Left ventricle myocardium inferior (tissue), 1 donor: ENCODE measurements at regions not wholly inside any gene's neighbourhood (a gene's known extent, or its start where the extent isn't known, plus 50 kb on each side); places are given as distances from the start of the nearest gene placed in this dataset.
"Not testable (repeated sequence)": the region's sequence is repeated elsewhere in the genome, so short reads cannot be mapped to it uniquely, and the experiment has no call there.

Source experiments
- DNase-seq: peaks from one replicate; pipeline ENCODE4 v3.0.0-alpha.2; 2020
- H3K27ac ChIP-seq: fragments of 200-600 bp; replicated peaks from 2 replicates; pipeline ENCODE4 v1.8.0; 2021
- H3K27me3 ChIP-seq: fragments of 200-600 bp; 2 replicates; pipeline ENCODE4 v1.8.0; 2021; ENCODE audit warnings: low read depth
- H3K36me3 ChIP-seq: fragments of 200-600 bp; 2 replicates; pipeline ENCODE4 v1.8.0; 2021
- H3K4me1 ChIP-seq: fragments of 200-600 bp; 2 replicates; pipeline ENCODE4 v1.8.0; 2021
- H3K4me3 ChIP-seq: fragments of 200-600 bp; 2 replicates; pipeline ENCODE4 v1.8.0; 2021; ENCODE audit warnings: mild to moderate bottlenecking, moderate library complexity
- H3K9me3 ChIP-seq: fragments of 200-600 bp; replicated peaks from 2 replicates; pipeline ENCODE4 v1.8.0; 2021
- intact Hi-C: fragments of 100-400 bp; cut with micrococcal nuclease; formaldehyde crosslinking; loops from one replicate; pipeline ENCODE4 v1.11.0; 2022
- donor health status: DM: no; HTN: yes; CAD: no; lungs with severe emphysema.

DNA sequence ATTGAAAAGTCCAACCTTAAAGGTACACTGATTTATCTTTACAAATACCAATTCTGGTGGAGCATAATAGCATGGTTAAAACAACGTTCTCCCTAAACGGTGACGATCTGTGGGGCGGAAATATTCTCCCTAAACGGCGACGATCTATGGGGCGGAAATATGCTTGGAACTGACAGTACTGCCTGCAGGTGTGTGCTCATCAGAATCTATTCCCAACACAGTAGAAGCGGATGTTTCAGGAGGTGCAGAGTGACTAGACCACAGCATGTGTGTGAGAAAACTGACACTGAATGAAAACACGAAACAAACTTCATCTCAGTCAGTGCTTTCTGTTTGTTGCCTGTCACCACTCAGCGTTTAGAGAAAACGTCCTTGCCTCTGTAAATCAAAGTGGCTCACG lies 210.0 kb downstream of the BANP start:
- H3K4me1 ChIP-seq, H3K27ac ChIP-seq, H3K4me3 ChIP-seq, H3K36me3 ChIP-seq, H3K27me3 ChIP-seq, H3K9me3 ChIP-seq, intact Hi-C loops, DNase-seq: not testable (repeated sequence)

DNA sequence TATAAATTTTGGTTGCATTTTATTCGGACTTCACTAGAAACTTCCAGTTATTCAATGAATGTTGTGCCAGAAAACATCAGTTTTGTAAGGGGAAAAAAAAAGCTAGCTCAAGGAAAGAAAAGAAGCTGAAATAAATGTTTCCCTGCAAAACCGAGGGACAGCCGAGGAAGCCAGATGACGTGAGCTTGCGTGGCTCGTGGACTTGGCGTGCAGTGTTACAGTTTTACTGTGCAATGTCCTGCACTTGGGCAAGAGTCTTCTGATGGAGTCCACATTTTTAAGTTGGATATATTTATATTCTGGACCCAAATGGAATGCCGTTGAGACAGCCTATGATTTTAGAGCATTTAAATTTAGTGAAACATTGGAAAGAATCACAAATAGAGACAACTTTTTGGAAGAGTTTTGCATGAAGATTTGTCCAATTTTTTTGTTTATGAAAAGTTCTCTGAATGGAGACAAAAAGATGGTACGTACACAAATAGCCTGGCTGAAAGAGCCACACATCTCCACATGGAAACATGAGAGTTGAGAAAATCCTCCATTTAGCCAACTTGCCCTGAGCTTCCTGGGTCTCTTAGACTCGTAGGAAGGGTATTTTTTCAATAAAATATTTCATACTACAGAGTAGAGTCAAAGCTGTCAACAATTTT lies 210.5 kb downstream of the BANP start:
- H3K36me3 ChIP-seq, intact Hi-C loops, H3K27me3 ChIP-seq, H3K4me3 ChIP-seq, DNase-seq, H3K4me1 ChIP-seq, H3K9me3 ChIP-seq, H3K27ac ChIP-seq: not testable (repeated sequence)

DNA sequence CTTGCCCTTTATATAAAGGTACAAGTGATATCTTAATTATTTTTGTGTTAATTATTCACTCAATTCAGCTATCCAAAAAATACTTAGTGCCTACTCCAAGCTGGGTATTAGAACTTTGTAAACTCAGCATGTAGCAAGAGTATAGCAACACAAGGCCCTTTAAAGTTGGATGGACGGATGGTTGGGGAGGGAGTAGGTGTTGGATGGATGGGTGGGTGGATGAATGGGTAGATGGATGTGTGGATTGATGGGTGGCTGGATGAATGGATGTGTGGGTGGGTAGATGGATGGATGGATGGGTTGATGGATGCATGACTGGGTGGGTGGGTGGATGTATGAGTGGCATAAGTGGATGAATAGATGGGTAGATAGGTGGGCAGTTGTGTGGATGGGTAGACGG lies 211.5 kb downstream of the BANP start:
- H3K4me1 ChIP-seq, H3K27ac ChIP-seq, H3K4me3 ChIP-seq, H3K9me3 ChIP-seq, H3K27me3 ChIP-seq, intact Hi-C loops, H3K36me3 ChIP-seq, DNase-seq: not testable (repeated sequence)

DNA sequence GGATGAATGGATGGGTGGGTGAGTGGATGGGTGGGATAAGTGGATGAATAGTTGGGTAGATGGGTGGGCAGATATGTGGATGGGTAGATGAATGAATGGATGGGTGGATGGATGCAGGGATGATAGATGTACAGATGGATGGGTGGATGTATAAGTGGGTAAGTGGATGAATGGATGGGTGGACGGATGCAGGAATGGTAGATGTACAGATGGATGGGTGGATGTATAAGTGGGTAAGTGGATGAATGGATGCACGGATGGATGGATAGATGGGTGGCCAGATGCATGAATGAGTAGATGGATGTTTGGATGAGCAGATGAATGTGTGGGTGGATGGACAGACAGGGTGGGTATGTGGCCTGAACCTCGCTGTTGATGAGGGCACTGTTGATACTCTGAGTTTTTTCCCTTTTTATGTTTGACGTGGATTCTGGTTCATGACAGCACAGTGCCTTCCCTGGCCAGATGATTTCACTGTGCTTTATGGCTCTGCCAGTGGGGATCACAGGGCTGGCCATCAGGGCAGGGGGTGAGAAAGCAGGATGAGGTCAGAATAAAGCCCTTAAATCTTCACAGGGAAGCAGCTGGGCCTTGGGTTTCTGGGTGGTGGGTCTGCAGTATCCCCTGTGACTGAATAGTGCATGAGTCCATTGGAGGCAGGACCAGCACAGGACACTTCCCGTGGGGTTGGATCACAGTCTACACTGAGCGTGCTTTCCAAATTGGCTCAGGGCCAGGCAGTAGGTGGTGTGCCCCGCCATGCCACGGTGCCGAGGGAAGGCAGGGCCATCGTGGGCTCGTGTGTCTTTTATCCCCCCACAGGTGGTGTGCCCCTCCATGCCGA lies 213.2 kb downstream of the BANP start:
- H3K9me3 ChIP-seq, DNase-seq, H3K27me3 ChIP-seq, H3K36me3 ChIP-seq, intact Hi-C loops, H3K4me1 ChIP-seq, H3K4me3 ChIP-seq, H3K27ac ChIP-seq: not testable (repeated sequence)

DNA sequence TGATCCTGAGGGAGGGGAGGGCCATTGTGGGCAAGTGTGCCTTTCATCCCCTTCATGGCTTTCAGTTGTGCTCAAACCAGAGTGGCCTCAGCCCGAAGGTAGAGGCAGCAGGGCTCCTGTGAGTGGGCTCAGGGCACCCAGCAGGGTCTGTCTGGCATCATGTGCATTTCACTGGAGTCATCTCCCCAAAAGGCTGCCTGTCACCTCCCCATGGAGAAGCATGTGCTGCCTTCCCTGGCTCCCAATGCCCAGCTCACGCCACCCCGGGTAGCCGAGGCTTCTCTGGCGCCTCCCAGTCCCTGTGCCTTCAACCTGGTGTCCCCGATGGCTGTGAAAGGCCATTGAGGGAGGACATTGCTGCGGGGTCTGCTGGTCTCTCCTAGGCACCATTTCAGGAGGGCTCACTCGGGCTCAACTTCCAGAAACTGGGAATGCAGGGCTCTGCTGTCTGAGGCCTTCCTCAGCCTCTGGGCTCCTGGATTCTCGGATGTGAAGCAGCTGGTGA lies 213.9 kb downstream of the BANP start:
- H3K4me3 ChIP-seq, H3K36me3 ChIP-seq, DNase-seq, H3K27me3 ChIP-seq, H3K9me3 ChIP-seq, H3K27ac ChIP-seq, H3K4me1 ChIP-seq, intact Hi-C loops: not testable (repeated sequence)

DNA sequence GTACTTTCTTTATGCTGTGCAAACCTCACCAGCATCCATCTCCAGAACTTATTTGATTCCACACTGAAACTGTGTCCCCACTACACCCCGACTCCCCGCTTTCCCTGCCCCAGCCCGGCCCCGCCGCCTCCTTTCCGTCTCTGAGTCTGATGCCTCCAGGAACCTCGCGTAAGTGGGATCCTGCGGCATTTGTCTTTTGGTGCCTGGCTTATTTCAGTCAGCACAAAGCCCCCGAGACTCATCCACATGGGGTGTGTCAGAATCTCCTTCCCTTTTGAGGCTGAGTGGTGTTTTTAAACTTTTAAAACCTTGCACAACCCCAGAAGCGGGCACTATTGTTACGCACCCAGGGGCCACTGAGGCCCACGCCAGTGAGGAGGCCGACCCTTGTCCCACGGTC lies 214.4 kb downstream of the BANP start:
- H3K4me3 ChIP-seq, DNase-seq, H3K9me3 ChIP-seq, intact Hi-C loops, H3K4me1 ChIP-seq, H3K36me3 ChIP-seq, H3K27ac ChIP-seq: not testable (repeated sequence)
- H3K27me3 ChIP-seq = peaks cover 14% of the 10 kb centered on the region

DNA sequence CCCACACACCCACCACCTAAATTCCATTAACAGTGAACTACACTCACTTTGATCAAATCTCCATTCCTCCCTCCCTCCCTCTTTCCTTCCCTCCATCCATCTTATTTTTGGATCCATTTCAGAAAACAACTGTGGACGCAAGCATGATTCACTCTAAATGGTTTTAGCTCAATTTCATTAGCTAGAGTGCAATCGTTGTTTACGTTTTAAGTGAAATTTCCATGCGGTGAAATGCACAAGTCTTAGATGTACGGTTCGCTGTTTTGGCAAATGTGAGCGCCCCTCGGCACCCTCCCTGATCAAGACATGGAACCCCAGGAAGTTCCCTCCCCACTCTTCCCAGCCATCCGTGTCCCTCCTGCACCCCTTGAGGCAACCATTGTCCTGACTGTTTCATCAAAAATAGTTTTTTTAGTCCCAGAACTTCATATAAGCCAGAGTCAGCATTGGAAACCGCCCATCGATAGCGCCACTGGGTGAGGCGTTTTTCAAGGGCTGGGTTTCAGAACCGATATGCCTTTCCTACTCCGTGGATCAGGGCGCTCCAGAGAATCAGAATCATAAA lies 215.1 kb downstream of the BANP start:
- H3K27ac ChIP-seq, H3K4me3 ChIP-seq, DNase-seq, intact Hi-C loops, H3K9me3 ChIP-seq, H3K4me1 ChIP-seq, H3K36me3 ChIP-seq: not testable (repeated sequence)
- peaks cover 18% of the 10 kb centered on the region for H3K27me3 ChIP-seq

DNA sequence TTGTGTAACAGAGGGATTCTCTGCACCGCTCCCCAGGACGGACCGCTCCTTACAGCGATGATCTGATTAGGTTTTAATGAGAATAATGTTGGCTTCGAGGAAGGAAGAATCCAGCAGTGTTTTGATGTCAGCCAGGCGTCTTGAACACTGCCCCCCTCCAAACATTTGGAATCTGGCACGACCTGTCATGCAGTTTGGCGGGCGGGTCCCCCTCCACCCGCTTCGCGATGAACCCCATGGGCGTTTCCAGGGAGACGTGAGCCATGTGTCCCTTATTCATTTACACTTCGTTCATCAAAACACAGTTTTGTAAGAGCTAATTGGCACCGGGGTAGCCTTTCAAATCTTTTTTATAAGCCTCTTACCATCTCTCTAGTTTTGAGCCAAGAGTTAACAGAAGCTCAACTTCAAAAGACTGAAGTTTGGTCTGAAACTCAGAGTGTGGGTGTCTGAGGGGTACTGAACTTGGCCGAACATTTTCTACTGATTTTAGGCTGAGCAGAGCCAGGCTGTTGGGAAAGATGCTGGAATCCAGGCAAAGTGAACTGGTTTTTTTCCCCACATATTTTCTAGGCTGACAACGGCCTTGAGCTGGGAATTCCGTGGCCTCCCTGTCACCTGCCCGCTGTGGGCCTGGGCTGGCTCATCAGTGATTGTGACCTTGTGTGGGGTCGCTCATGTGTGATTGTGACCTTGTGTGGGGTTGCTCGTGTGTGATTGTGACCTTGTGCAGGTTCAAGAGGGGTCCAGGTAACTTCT lies 214.8 kb upstream of the ZNF469 start:
- H3K9me3 ChIP-seq, H3K36me3 ChIP-seq, H3K4me1 ChIP-seq, intact Hi-C loops, DNase-seq, H3K27ac ChIP-seq, H3K4me3 ChIP-seq: not testable (repeated sequence)
- H3K27me3 ChIP-seq = peaks cover 24% of the 10 kb centered on the region

DNA sequence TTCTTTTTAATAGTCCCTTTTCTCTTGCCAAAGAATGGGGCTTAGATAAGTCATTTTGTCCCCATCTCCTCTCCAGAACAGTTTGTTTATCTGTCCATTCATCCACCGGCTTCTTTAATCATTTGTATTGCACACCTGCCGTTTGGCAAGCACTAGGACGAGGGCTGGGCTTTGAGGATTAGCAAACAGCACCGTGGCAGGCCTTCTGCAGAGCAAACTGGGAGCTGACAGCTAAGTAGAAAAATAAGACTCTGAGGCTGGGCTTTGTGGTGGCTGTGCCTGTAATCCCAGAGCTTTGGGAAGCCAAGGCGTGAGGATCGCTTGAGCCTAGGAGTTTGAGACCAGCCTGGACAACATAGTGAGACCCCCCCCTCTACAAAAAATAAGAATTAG lies 214.2 kb upstream of the ZNF469 start:
- H3K36me3 ChIP-seq, H3K9me3 ChIP-seq, H3K4me3 ChIP-seq, intact Hi-C loops, DNase-seq, H3K27ac ChIP-seq, H3K4me1 ChIP-seq: not testable (repeated sequence)
- peaks cover 24% of the 10 kb centered on the region for H3K27me3 ChIP-seq

DNA sequence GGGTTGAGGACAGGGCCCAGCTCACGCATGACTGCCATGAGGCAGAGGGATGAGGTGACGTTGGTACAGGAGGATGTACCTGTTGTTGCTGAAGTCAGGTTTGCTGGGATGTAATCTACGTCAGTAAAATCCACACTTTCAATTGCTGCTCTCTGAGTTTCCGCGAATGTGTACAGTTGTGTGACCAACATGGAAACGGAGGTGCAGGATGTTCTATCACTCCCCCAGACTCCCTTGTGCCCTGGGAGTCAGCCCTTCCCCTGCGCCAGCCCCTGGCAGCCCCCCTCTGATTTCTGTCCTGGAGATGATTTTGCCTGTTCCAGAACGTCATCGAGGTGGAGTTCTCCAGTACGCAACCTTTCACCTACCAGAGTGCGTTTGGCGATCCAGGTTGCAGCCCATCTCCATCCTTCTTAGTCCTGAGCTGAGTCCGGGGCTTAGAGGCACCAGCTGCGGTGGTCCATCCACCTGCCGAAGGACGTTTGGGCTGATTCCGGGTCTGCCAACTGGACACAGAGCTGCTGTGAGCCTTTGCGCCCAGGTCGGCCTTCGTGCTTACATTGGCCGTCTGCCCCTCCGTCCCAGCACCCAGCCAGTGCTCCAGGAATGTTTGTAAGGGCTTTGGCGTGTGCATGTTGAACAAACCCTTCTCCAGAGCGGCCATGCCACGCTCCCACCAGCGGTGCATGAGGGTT lies 213.5 kb upstream of the ZNF469 start:
- H3K4me3 ChIP-seq, H3K9me3 ChIP-seq, DNase-seq, H3K4me1 ChIP-seq, H3K36me3 ChIP-seq, H3K27ac ChIP-seq, intact Hi-C loops: not testable (repeated sequence)
- H3K27me3 ChIP-seq = peaks cover 24% of the 10 kb centered on the region

DNA sequence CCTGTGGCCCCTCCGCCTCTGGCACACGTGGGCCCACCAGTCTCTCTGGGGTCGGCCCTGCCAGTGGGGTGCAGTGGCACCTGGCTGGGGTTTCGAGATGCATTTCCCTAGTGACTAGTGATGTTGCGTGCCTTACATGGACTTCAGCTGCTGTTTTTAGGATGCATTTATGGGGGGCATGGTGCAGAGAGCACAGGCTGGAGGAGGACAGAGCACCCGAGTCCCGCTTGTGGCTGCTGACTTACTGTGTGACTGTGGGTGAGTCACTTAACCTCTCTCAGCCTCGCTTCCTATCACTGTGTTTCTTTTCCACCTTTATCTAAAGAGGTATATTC lies 213.0 kb upstream of the ZNF469 start:
- H3K9me3 ChIP-seq, H3K4me3 ChIP-seq, H3K4me1 ChIP-seq, intact Hi-C loops, H3K27ac ChIP-seq, DNase-seq, H3K36me3 ChIP-seq: not testable (repeated sequence)
- H3K27me3 ChIP-seq = peaks cover 24% of the 10 kb centered on the region
